Skin epidermis (tissue), 12 donors: ENCODE measurements at regions not wholly inside any gene's neighbourhood (a gene's known extent, or its start where the extent isn't known, plus 50 kb on each side); places are given as distances from the start of the nearest gene placed in this dataset.

ENCODE experiments used
- H3K27ac ChIP-seq, 21 experiments: fragments of 200-600 bp; sonication (generic) in 11 of 21; one replicate each; pipeline ENCODE4 v1.5.0; 2020; ENCODE audit warnings: mild to moderate bottlenecking in 3 of 21, inconsistent platforms in 2 of 21, moderate library complexity in 2 of 21
- H3K4me3 ChIP-seq, 7 experiments: fragments of 200-600 bp; sonication (generic) in 2 of 7; one replicate each; pipeline ENCODE4 v1.5.0; 2020; ENCODE audit warnings: inconsistent platforms in 2 of 7, mild to moderate bottlenecking in 2 of 7, moderate library complexity in 1 of 7

GRCh38 chr7:12870219-12870618, 182.8 kb downstream of the ARL4A start:
- no peak overlapping the region for H3K27ac ChIP-seq

GRCh38 chr7:12872487-12872886, 185.1 kb downstream of the ARL4A start:
- H3K4me3 ChIP-seq = no peak overlapping the region
- no peak overlapping the region for H3K27ac ChIP-seq

More at GRCh38 chr7:12870219-12870618, 182.8 kb downstream of the ARL4A start:
- H3K4me3 ChIP-seq = no peak overlapping the region

GRCh38 chr7:12873571-12873970, 186.1 kb downstream of the ARL4A start:
- H3K27ac ChIP-seq = no peak overlapping the region

GRCh38 chr7:12879139-12879538, 191.7 kb downstream of the ARL4A start:
- H3K4me3 ChIP-seq = no peak overlapping the region
- no peak overlapping the region for H3K27ac ChIP-seq

More at GRCh38 chr7:12873571-12873970, 186.1 kb downstream of the ARL4A start:
- no peak overlapping the region for H3K4me3 ChIP-seq

GRCh38 chr7:12881712-12882111, 194.3 kb downstream of the ARL4A start:
- H3K4me3 ChIP-seq = no peak overlapping the region

GRCh38 chr7:12882710-12883109, 195.3 kb downstream of the ARL4A start:
- Histone ChIP-seq H3K27ac (no peak overlapping the region), H3K4me3 (no peak overlapping the region)

More at GRCh38 chr7:12881712-12882111, 194.3 kb downstream of the ARL4A start:
- no peak overlapping the region for H3K27ac ChIP-seq

- Histone ChIP-seq H3K27ac (no peak overlapping the region), H3K4me3 (no peak overlapping the region)
Measured at GRCh38 chr7:12884033-12884432, 196.6 kb downstream of the ARL4A start.

GRCh38 chr7:12884856-12885440, 197.5 kb downstream of the ARL4A start:
- H3K27ac ChIP-seq = no peak overlapping the region

GRCh38 chr7:12888717-12889116, 201.3 kb downstream of the ARL4A start:
- no peak overlapping the region for H3K4me3 ChIP-seq
- no peak overlapping the region for H3K27ac ChIP-seq

More at GRCh38 chr7:12884856-12885440, 197.5 kb downstream of the ARL4A start:
- no peak overlapping the region for H3K4me3 ChIP-seq

- Histone ChIP-seq H3K27ac (no peak overlapping the region), H3K4me3 (no peak overlapping the region)
Measured at GRCh38 chr7:12889391-12889790, 202.0 kb downstream of the ARL4A start.

- Histone ChIP-seq H3K4me3 (no peak overlapping the region), H3K27ac (no peak overlapping the region)
Measured at GRCh38 chr7:12890586-12890985, 203.2 kb downstream of the ARL4A start.

GRCh38 chr7:12893292-12893691, 205.9 kb downstream of the ARL4A start:
- Histone ChIP-seq H3K27ac (peak overlapping the region in 1 of 21 experiments; percentile 13), H3K4me3 (no peak overlapping the region)

GRCh38 chr7:12895296-12895695, 207.9 kb downstream of the ARL4A start:
- H3K27ac ChIP-seq = peak overlapping the region in 4 of 21 experiments; percentile 0 to 31 (median 16)

GRCh38 chr7:12896316-12896715, 208.9 kb downstream of the ARL4A start:
- no peak overlapping the region for H3K27ac ChIP-seq

More at GRCh38 chr7:12895296-12895695, 207.9 kb downstream of the ARL4A start:
- H3K4me3 ChIP-seq = no peak overlapping the region

GRCh38 chr7:12898004-12898403, 210.6 kb downstream of the ARL4A start:
- no peak overlapping the region for H3K27ac ChIP-seq

More at GRCh38 chr7:12896316-12896715, 208.9 kb downstream of the ARL4A start:
- H3K4me3 ChIP-seq = no peak overlapping the region

GRCh38 chr7:12898620-12899019, 211.2 kb downstream of the ARL4A start:
- H3K4me3 ChIP-seq = no peak overlapping the region
- H3K27ac ChIP-seq = no peak overlapping the region

More at GRCh38 chr7:12898004-12898403, 210.6 kb downstream of the ARL4A start:
- no peak overlapping the region for H3K4me3 ChIP-seq

- H3K27ac ChIP-seq = no peak overlapping the region
- H3K4me3 ChIP-seq = no peak overlapping the region
Measured at GRCh38 chr7:12905671-12906070, 218.2 kb downstream of the ARL4A start.

- no peak overlapping the region for H3K4me3 ChIP-seq
- H3K27ac ChIP-seq = no peak overlapping the region
Measured at GRCh38 chr7:12907774-12908173, 220.3 kb downstream of the ARL4A start.

- H3K27ac ChIP-seq = no peak overlapping the region
- no peak overlapping the region for H3K4me3 ChIP-seq
Measured at GRCh38 chr7:12909483-12909882, 222.1 kb downstream of the ARL4A start.

- no peak overlapping the region for H3K27ac ChIP-seq
- no peak overlapping the region for H3K4me3 ChIP-seq
Measured at GRCh38 chr7:12911053-12911452, 223.6 kb downstream of the ARL4A start.

- Histone ChIP-seq H3K27ac (no peak overlapping the region), H3K4me3 (no peak overlapping the region)
Measured at GRCh38 chr7:12913002-12913401, 225.6 kb downstream of the ARL4A start.

GRCh38 chr7:12917801-12918200, 230.4 kb downstream of the ARL4A start:
- H3K4me3 ChIP-seq = no peak overlapping the region
- H3K27ac ChIP-seq = no peak overlapping the region
